HepG2 (cell line): ENCODE measurements at regions not wholly inside any gene's neighbourhood (a gene's known extent, or its start where the extent isn't known, plus 50 kb on each side); places are given as distances from the start of the nearest gene placed in this dataset.

ENCODE experiments used
- AHDC1 ChIP-seq: sonication (generic); formaldehyde crosslinking; IDR thresholded peaks from 2 replicates; pipeline ENCODE4 v1.5.1; 2020; ENCODE audit warnings: mild to moderate bottlenecking, missing genetic modification reagents, borderline replicate concordance
- EEA1 ChIP-seq: sonication (generic); formaldehyde crosslinking; IDR thresholded peaks from 2 replicates; pipeline ENCODE4 v1.5.1; 2020; ENCODE audit warnings: mild to moderate bottlenecking, missing genetic modification reagents, borderline replicate concordance
- ETV5 ChIP-seq: IDR thresholded peaks from 2 replicates; pipeline ENCODE4 v1.6.1; 2018; ENCODE audit warnings: missing biosample characterization, missing genetic modification reagents, inconsistent platforms, borderline replicate concordance
- FOXA1 ChIP-seq, 2 experiments: fragments of 450-650 bp in 1 of 2; sonication (generic) in 1 of 2; formaldehyde crosslinking in 1 of 2; IDR thresholded peaks; 2 replicates each; pipeline versions ENCODE4 v1.4.0 to v1.6.1; 2016 to 2020; ENCODE audit warnings: missing genetic modification reagents in 1 of 2
- HOMEZ ChIP-seq: IDR thresholded peaks from 2 replicates; pipeline ENCODE4 v1.6.1; 2016; ENCODE audit warnings: low read depth
- KLF12 ChIP-seq: sonication (generic); formaldehyde crosslinking; IDR thresholded peaks from 2 replicates; pipeline ENCODE4 v1.4.0; 2020; ENCODE audit warnings: missing genetic modification reagents, borderline replicate concordance
- KLF16 ChIP-seq, 2 experiments: sonication (generic) in 1 of 2; formaldehyde crosslinking in 1 of 2; IDR thresholded peaks; 2 replicates each; pipeline versions ENCODE4 v1.6.1 to v1.8.0; 2016 to 2023; ENCODE audit warnings: missing genetic modification reagents in 2 of 2, missing compliant biosample characterization in 1 of 2
- MXD1 ChIP-seq: sonication (generic); formaldehyde crosslinking; IDR thresholded peaks from 2 replicates; pipeline ENCODE4 v1.4.0; 2020; ENCODE audit warnings: mild to moderate bottlenecking, missing genetic modification reagents
- MYPOP ChIP-seq: sonication (generic); formaldehyde crosslinking; IDR thresholded peaks from 2 replicates; pipeline ENCODE4 v1.8.1; 2023; ENCODE audit warnings: mild to moderate bottlenecking, moderate library complexity, missing genetic modification reagents
- PRMT3 ChIP-seq: sonication (generic); formaldehyde crosslinking; IDR thresholded peaks from 2 replicates; pipeline ENCODE4 v1.8.1; 2022; ENCODE audit warnings: low read depth, mild to moderate bottlenecking, moderate library complexity, missing genetic modification reagents, borderline replicate concordance
- RAD21 ChIP-seq: fragments of 450-650 bp; formaldehyde crosslinking; IDR thresholded peaks from 2 replicates; pipeline ENCODE4 v1.5.0; 2020; ENCODE audit warnings: mild to moderate bottlenecking
- RNF2 ChIP-seq: fragments of 450-650 bp; conservative IDR thresholded peaks from 2 replicates; pipeline ENCODE4 v1.6.1; 2016; ENCODE audit warnings: low read depth
- TAF15 ChIP-seq: fragments of 200-400 bp; formaldehyde crosslinking; IDR thresholded peaks from one replicate; pipeline ENCODE4 v1.6.1; 2018; ENCODE audit warnings: mild to moderate bottlenecking, low read depth, low read length; ENCODE audit not compliant: poor library complexity, severe bottlenecking
- ZFP1 ChIP-seq: IDR thresholded peaks from 2 replicates; pipeline ENCODE4 v1.6.1; 2016
- ZNF274 ChIP-seq: sonication (generic); formaldehyde crosslinking; IDR thresholded peaks from 2 replicates; pipeline ENCODE4 v1.5.1; 2020; ENCODE audit warnings: mild to moderate bottlenecking, missing genetic modification reagents
- ZNF331 ChIP-seq: sonication (generic); formaldehyde crosslinking; IDR thresholded peaks from 2 replicates; pipeline ENCODE4 v1.4.0; 2020; ENCODE audit warnings: missing genetic modification reagents
- ZNF451 ChIP-seq: sonication (generic); formaldehyde crosslinking; IDR thresholded peaks from 2 replicates; pipeline ENCODE4 v1.5.0; 2020; ENCODE audit warnings: mild to moderate bottlenecking, missing genetic modification reagents
- ZNF775 ChIP-seq: sonication (generic); formaldehyde crosslinking; IDR thresholded peaks from 2 replicates; pipeline ENCODE4 v1.4.0; 2020; ENCODE audit warnings: missing genetic modification reagents, mild to moderate bottlenecking, moderate library complexity, borderline replicate concordance
- ZNF777 ChIP-seq: sonication (generic); formaldehyde crosslinking; IDR thresholded peaks from 2 replicates; pipeline ENCODE4 v1.4.0; 2020; ENCODE audit warnings: missing genetic modification reagents
- ZNF792 ChIP-seq: IDR thresholded peaks from 2 replicates; pipeline ENCODE4 v1.6.1; 2016

- TF ChIP-seq KLF16 (CRISPR knock-in tag; IDR thresholded peaks at IDR 0.05) (peak in 1 of 2 experiments; percentile 97; a peak in 2 of 4 replicates), ZNF274 (CRISPR knock-in tag) (no peak), FOXA1 (IDR thresholded peaks at IDR 0.05) (peak; percentile 90), FOXA1 (CRISPR knock-in tag; IDR thresholded peaks at IDR 0.05) (peak; percentile 99), EEA1 (CRISPR knock-in tag) (no peak), ETV5 (peak; percentile 85), TAF15 (no peak), ZFP1 (peak; percentile 63; the same call in 1 of the 2 replicates), ZNF775 (CRISPR knock-in tag) (no peak; the same call in 1 of the 2 replicates), HOMEZ (CRISPR knock-in tag) (peak; percentile 99), MYPOP (CRISPR knock-in tag) (peak; percentile 84; the same call in 1 of the 2 replicates), MXD1 (CRISPR knock-in tag) (no peak), ZNF331 (peak; percentile 93), RNF2 (no peak), RAD21 (CRISPR knock-in tag) (peak; percentile 18; the same call in 1 of the 2 replicates), ZNF792 (CRISPR knock-in tag) (peak; percentile 97; the same call in 1 of the 2 replicates), PRMT3 (CRISPR knock-in tag) (0 out of 2 replicates have a peak, but pooled peaks have one; percentile 35), KLF12 (peak; percentile 73; the same call in 1 of the 2 replicates), AHDC1 (CRISPR knock-in tag) (peak; percentile 100), ZNF451 (CRISPR knock-in tag) (peak; percentile 61; the same call in 1 of the 2 replicates), ZNF777 (CRISPR knock-in tag) (no peak)
Observed at GRCh38 chr5:93246090-93246855, 334.7 kb downstream of the NR2F1-AS1 start (continued).
